GM19372 (cell line): ENCODE measurements at regions not wholly inside any gene's neighbourhood (a gene's known extent, or its start where the extent isn't known, plus 50 kb on each side); places are given as distances from the start of the nearest gene placed in this dataset.
"Not testable (repeated sequence)": the region's sequence is repeated elsewhere in the genome, so short reads cannot be mapped to it uniquely, and the experiment has no call there.

Experiments
- ATAC-seq: cut with Tn5 transposase; IDR thresholded peaks from one replicate; pipeline ENCODE4 v1.9.1; 2021; ENCODE audit warnings: mild to moderate bottlenecking, low read depth, moderate library complexity; ENCODE audit not compliant: unreplicated experiment

DNA sequence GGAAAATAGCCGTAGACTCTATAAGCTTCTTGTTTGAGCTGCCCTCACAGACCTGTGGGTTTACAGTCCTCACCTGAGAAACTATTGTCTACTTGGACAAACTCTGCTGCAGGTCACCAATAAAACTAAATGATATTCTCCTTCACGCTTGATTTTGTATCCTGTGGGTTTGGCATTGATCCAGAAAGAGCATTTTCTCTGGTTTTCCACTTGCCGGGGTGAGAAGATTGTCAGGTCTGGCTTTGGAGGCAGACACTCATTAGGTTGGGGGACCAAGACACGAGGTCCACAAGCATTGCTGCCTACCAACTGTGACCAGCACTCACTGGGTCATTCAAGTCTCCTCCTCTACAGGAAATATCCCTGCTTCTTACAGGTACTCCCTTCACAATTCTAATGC, 68.5 kb downstream of the CDC14C start:
- no peak for ATAC-seq

DNA sequence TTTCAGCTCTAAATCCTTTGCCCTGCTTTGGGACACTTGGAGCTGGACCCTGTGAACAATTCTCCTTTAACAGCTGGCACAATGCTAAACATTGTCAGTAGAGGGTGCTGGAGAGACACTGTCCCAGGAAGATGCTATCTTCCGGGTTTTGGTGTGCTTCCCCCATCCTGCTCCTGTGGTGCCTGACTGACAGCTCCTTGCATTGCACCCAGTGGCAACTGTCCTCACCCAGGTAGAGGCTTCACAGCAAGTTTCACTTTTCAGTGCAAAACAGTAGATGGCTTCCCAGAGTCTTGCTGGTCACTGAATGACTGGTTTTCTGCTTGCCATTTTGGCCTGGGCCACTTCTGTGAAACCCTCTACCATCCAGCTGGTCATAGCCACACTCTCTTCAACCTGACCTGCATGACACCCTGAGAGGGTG, 77.3 kb downstream of the CDC14C start:
- ATAC-seq, result peak; percentile 70

DNA sequence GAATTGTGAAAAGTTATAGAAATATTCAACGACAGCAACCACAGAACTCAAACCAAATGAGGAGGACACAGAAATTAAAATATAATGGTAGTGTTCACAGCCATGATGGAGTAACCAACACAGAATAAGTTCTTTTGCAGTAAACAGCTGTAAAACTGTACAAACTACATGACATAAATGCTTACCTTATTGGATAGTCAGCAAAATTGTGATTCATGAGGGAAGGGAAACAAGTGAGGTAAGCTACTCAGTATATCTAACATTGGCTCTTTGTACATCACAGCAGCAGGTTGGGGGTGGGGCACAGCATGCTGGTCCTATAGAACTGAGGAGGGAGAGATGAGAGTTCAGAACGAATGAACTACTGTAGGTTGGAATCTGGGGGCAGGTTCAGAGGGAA, 86.4 kb downstream of the CDC14C start:
- ATAC-seq, result no peak

DNA sequence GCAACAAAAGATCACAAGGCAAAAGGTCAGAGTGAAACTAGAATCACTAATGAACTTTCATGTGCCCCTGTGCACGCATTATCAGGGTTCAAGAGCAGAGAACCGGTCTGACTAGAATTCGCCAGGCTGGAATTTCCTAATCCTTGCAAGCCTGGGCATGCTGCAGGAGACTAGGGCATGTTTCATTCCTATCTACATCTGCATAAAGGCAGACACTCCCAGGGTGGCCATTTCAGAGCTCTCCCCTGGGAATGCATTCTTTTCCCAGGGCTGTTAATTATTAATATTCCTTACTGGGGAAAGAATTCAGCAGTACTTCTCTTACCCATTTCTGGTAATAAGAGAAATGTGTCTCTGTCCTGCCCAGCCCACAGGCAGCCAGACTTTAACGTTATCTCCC, 90.5 kb downstream of the CDC14C start:
- no peak for ATAC-seq

- no peak for ATAC-seq
These were observed 95.8 kb downstream of the CDC14C start for GRCh38 chr7:49020145-49020544.

DNA sequence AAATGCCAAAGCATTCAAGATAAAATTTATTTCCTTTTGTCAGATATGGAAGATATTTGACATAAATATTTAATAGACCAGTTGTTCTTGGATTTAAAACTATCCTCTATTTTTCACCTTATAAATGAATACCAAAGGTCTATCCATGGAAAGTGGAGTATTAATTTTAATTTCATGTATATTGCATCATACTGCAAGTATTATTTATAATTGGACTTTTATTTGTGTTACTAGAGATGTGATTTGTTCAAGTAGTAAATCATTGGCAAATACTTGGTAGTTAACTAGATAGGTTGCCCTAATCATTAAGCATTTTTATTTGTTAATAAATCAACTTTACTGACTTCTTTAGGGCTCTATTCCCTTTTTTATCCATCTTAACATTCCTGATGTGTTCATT, 98.1 kb downstream of the CDC14C start:
- no peak for ATAC-seq

DNA sequence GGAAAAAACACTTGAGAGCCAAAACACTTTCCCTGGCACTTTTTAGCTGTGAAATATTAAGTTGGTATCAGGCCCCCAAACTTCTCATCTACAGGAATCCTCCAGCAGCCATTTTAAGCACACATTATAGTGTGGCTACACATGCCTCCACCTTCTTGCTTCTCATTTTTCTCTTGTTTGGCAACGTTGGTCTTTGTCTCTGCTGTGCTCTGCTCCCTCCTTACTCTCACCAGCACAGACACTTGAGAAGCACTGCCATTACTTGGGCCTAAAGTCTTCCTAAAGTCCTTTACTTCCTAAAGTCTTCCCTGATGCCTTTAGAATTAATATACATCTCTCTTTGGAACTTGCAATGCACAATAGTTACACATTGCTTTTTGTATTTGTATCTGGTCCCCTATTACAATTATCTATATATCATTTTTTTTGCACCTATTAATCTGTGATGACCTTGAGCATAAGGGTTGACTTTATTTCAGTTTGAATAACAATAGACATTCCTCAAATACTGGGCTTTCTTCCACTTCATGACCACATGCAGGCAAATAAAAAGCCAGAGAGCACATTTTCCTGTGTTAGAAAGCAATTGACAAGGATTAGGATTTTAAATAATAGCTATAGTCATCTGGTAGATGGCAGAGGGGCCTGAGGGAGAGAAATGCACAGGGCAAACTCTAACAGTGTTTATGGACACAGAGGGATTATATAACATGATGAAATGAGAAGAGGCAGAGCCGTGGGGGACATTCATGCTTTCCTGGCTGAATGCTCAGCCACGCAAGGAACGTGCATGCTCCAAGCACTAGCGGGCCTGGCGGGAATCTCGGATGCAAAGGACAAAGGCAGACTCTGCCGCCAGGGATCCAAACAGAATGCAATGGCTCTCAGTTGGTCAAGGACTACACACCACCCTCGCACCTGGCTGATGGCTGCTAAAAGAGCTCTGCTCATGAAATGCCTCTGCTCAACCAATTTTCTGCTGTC, 99.3 kb downstream of the CDC14C start:
- ATAC-seq, result no peak

DNA sequence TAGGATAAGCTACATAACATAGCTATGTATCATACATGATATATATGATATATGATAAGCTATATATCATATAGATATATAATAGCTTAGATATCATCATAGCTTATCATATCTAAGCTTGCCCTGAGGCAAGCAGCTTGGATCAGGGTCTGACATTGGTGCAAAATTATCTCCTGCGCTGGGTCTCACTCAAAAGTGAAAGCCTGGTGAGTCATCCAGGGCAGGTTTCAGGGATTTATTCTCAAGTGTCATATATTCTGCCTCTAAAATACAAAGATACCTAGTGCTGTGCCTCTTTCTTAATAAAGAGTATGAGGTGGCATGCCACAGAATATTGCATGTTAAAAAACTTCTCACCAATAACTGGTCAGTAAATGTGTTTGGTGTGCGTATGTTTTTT, 105.9 kb downstream of the CDC14C start:
- no peak for ATAC-seq

DNA sequence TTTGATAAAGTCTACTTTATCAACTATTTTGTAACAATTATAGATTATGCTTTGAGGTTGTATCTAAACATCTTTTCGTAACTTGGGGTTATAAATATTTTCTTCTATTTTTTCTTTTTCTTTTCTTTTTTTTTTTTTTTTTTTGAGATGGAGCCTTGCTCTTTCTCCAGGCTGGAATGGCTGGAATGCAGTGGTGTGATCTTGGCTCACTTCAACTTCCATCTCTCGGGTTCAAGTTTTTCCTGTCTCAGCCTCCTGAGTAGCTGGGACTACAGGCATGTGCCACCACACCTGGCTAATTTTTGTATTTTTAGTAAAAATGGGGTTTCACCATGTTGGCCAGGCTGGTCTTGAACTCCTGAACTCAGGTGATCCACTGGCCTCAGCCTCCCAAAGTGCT, 108.8 kb downstream of the CDC14C start:
- not testable (repeated sequence) for ATAC-seq

- ATAC-seq, result no peak
These were observed 113.2 kb downstream of the CDC14C start for GRCh38 chr7:49037346-49038210.

GRCh38 chr7:49038821-49039358, 114.5 kb downstream of the CDC14C start:
- no peak for ATAC-seq

- ATAC-seq, result no peak
These were observed 136.4 kb downstream of the CDC14C start for GRCh38 chr7:49060743-49061142.

DNA sequence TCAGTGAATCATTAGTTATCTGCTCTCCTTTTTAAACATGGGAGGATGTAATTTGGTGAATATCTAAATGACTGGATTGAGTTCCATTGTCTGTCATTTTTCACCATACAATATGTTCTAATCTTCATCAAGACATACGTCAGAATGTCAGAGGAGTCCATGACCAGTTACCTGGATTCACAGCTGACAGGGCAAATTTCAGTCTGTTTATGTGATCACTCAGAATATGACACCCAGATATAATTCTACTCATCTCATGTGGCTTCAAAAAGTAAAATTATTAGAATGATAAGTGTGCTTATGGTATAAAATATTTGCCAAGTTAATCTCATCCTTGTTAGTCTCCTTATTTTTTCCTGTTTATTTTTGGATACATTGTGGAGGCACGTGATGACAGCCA, 150.2 kb downstream of the CDC14C start:
- ATAC-seq, result no peak

GRCh38 chr7:49080896-49081475, 156.6 kb downstream of the CDC14C start:
- ATAC-seq, result no peak

DNA sequence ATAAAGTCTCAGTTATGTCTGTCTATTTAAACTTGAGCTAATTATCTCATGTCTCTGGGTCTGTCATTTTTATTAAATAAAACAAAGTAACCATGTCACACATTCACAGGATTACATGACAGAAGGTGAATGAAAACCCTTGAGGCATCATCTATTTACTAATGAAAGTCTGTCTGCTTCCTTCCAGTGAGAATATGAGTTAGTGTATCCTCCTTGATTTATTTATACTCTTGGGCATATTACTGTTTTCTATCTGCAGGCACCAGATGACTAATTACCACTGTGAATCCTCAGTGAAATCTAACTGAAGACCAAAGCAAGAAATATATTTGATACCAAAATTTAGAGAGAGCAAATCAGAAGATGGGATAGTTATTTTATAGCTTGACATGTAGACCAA, 163.7 kb downstream of the CDC14C start:
- no peak for ATAC-seq

DNA sequence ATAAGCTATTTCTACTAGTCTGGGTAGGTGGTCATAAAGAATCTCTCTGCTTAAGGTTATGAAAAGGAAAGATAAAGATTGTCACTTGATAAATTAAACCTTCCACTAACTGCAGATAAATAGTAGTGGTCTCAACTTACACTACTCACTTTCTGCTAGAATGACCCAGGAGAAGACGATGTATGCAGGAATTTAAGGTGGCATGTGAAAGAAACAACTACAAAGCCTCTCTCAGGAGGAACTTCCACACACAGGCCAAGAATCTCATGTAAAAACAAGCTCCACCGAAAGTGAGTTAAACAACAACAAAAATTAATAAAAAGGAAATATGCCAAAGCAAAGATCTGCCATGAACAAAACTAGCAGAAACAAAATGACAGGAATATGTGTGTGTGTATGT, 165.4 kb downstream of the CDC14C start:
- no peak for ATAC-seq

DNA sequence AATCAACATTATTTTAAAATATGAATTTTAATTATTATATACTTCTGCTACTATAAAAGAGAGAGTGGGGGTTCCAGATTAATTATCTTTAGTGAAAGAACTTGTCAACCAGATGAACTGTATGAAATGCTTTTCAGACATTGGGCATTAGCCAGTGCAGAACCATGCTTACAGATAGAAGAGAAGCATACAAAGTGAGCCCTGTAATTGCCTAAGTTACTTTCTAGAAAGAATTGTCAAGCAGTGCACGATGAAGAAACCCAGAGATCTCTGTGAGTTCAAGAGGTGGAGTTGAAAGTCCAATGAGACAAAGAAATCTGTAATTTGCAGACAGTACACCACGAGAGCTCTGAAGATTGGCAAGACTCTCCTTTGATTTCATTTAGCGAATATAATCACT, 166.7 kb downstream of the CDC14C start:
- no peak for ATAC-seq

- ATAC-seq, result no peak
These were observed 167.2 kb downstream of the CDC14C start for GRCh38 chr7:49091519-49091918.

DNA sequence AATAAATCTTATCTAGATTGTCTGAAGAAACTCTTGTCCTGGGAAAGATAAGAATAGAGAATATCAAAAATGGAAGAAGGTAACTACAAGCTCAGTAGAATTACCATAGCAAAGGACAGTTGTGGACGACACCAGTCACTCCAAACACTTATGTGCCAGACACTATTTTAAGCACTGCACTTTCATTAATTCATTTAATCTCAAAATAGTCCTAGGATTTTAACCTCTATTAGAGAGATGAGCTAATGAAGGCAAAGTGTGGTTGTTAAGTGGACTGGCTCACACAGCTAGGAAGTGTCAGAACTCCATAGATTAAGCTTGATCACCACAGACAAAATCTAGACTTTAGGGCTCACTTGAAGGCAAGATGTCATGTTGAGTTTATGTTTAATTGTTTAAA, 168.9 kb downstream of the CDC14C start:
- ATAC-seq, result no peak

- ATAC-seq, result no peak
These were observed 170.5 kb downstream of the CDC14C start for GRCh38 chr7:49094866-49095265.
